K562 (cell line): ENCODE measurements at regions not wholly inside any gene's neighbourhood (a gene's known extent, or its start where the extent isn't known, plus 50 kb on each side); places are given as distances from the start of the nearest gene placed in this dataset.

Experiments
- ATF6 ChIP-seq: sonication (generic); formaldehyde crosslinking; IDR thresholded peaks from 2 replicates; pipeline ENCODE4 v1.4.0; 2020; ENCODE audit warnings: mild to moderate bottlenecking, missing genetic modification reagents
- BCL6 ChIP-seq: fragments of 250-450 bp; sonication (Bioruptor Pico); IDR thresholded peaks from 2 replicates; pipeline ENCODE4 v1.4.0; 2020
- CREB1 ChIP-seq, 2 experiments: sonication (generic) in 1 of 2; formaldehyde crosslinking in 1 of 2; IDR thresholded peaks; 2 replicates each; pipeline versions ENCODE4 v1.6.1 to v1.8.0; 2012 to 2022; ENCODE audit warnings: inconsistent platforms in 1 of 2, mild to moderate bottlenecking in 1 of 2, missing genetic modification reagents in 1 of 2, moderate library complexity in 1 of 2
- CTCF ChIP-seq, 3 experiments: IDR thresholded peaks in 2 of 3; conservative IDR thresholded peaks in 1 of 3; 2 replicates each; pipeline ENCODE4 v1.5.1; 2011 to 2012; ENCODE audit warnings: low read length in 3 of 3, mild to moderate bottlenecking in 3 of 3, control low read depth in 2 of 3, improper control_type of control experiment in 1 of 3, inconsistent platforms in 1 of 3, low read depth in 1 of 3, mixed read lengths in 1 of 3, moderate library complexity in 1 of 3; ENCODE audit not compliant: insufficient read depth in 2 of 3
- EP300 ChIP-seq: IDR thresholded peaks from 2 replicates; pipeline ENCODE4 v1.6.1; 2012; ENCODE audit warnings: low read length, improper control_type of control experiment
- EZH2 ChIP-seq: IDR thresholded peaks from 2 replicates; pipeline ENCODE4 v1.6.1; 2012; ENCODE audit warnings: low read depth, mild to moderate bottlenecking, inconsistent platforms, low read length, borderline replicate concordance
- MEF2D ChIP-seq: conservative IDR thresholded peaks from 2 replicates; pipeline ENCODE4 v1.6.1; 2016; ENCODE audit warnings: low read depth, missing genetic modification characterization, missing compliant biosample characterization
- POLR2A ChIP-seq: fragments of 450-650 bp; conservative IDR thresholded peaks from 2 replicates; pipeline ENCODE4 v1.6.1; 2016
- RBM25 ChIP-seq: fragments of 200-400 bp; formaldehyde crosslinking; IDR thresholded peaks from 2 replicates; pipeline ENCODE4 v1.6.1; 2018; ENCODE audit warnings: low read length, low read depth, moderate library complexity; ENCODE audit not compliant: severe bottlenecking
- TCF7 ChIP-seq: sonication (generic); IDR thresholded peaks from 2 replicates; pipeline ENCODE4 v1.6.1; 2016; ENCODE audit warnings: antibody characterized with exemption, borderline replicate concordance
- ZFP36 ChIP-seq: fragments of 150-350 bp; IDR thresholded peaks from 2 replicates; pipeline ENCODE4 v1.6.1; 2018; ENCODE audit warnings: low read length, low read depth; ENCODE audit not compliant: partially characterized antibody
- ZNF707 ChIP-seq: fragments of 250-450 bp; sonication (Bioruptor Pico); conservative IDR thresholded peaks from 2 replicates; pipeline ENCODE4 v1.8.0; 2022; ENCODE audit warnings: inconsistent platforms, mild to moderate bottlenecking, moderate library complexity
- TF ChIP-seq, protein P1 (sequence below): fragments of 450-650 bp; formaldehyde crosslinking; IDR thresholded peaks from 2 replicates; pipeline ENCODE4 v1.4.0; 2022; ENCODE audit warnings: missing genetic modification characterization

- no peak for TF ChIP-seq ZFP36
- TF ChIP-seq RBM25, result no peak
- no peak for TF ChIP-seq ZNF707 (CRISPR knock-in tag)
- TF ChIP-seq, protein P1, sequence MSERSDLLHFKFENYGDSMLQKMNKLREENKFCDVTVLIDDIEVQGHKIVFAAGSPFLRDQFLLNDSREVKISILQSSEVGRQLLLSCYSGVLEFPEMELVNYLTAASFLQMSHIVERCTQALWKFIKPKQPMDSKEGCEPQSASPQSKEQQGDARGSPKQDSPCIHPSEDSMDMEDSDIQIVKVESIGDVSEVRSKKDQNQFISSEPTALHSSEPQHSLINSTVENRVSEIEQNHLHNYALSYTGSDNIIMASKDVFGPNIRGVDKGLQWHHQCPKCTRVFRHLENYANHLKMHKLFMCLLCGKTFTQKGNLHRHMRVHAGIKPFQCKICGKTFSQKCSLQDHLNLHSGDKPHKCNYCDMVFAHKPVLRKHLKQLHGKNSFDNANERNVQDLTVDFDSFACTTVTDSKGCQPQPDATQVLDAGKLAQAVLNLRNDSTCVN (CRISPR knock-in tag), result no peak
- TF ChIP-seq POLR2A, result no peak
- no peak for TF ChIP-seq EP300
- no peak for TF ChIP-seq TCF7
- no peak for TF ChIP-seq BCL6
- no peak for TF ChIP-seq MEF2D (tag)
- no peak for TF ChIP-seq CREB1 (IDR thresholded peaks at IDR 0.05)
- TF ChIP-seq CREB1 (CRISPR knock-in tag; IDR thresholded peaks at IDR 0.05), result no peak
- TF ChIP-seq EZH2, result no peak
- no peak for TF ChIP-seq ATF6 (CRISPR knock-in tag)
- no peak for TF ChIP-seq CTCF (IDR thresholded peaks at IDR 0.05 in 2 of 3, conservative IDR thresholded peaks at IDR 0.05 in 1 of 3; ENCODE audit: insufficient read depth in 2 of 3, low read depth in 1 of 3, low read length in 3 of 3)
Observed at GRCh38 chr20:54382419-54382818, 93.0 kb upstream of the DOK5 start.
